Right lobe of liver (tissue), 6 donors: ENCODE measurements at regions not wholly inside any gene's neighbourhood (a gene's known extent, or its start where the extent isn't known, plus 50 kb on each side); places are given as distances from the start of the nearest gene placed in this dataset.

ENCODE experiments used
- ATAC-seq, 4 donors: fragments of 200-7000 bp; cut with Tn5 transposase; one replicate each; pipeline ENCODE4 v1.9.1; 2020; ENCODE audit warnings: mild to moderate bottlenecking in 4 of 4, moderate library complexity in 4 of 4
- DNase-seq, 3 donors: peaks; one replicate each; pipeline ENCODE4 v3.0.0-alpha.2; 2020
- H3K27ac ChIP-seq, 3 donors: fragments of 200-600 bp; one replicate each; pipeline ENCODE4 v1.8.0; 2022
- H3K27me3 ChIP-seq, 2 donors: fragments of 200-600 bp; one replicate each; pipeline ENCODE4 v1.8.0; 2022
- H3K36me3 ChIP-seq, 4 donors: fragments of 200-600 bp; sonication (generic) in 1 of 4; one replicate each; pipeline versions ENCODE4 v1.5.1 to v1.8.0; 2017 to 2022; ENCODE audit warnings: control low read depth in 1 of 4
- H3K4me1 ChIP-seq, 4 donors: fragments of 200-600 bp; sonication (generic) in 1 of 4; one replicate each; pipeline versions ENCODE4 v1.5.1 to v1.8.0; 2017 to 2022; ENCODE audit warnings: control low read depth in 1 of 4
- H3K4me3 ChIP-seq, 3 donors: fragments of 200-600 bp; one replicate each; pipeline ENCODE4 v1.8.0; 2022
- H3K9me3 ChIP-seq, 4 donors: fragments of 200-600 bp; sonication (generic) in 1 of 4; one replicate each; pipeline versions ENCODE4 v1.5.1 to v1.8.0; 2017 to 2022; ENCODE audit warnings: control low read depth in 1 of 4
- CTCF ChIP-seq, 4 donors: fragments of 200-600 bp in 3 of 4; fragments of 450-650 bp in 1 of 4; IDR thresholded peaks; one replicate each; pipeline versions ENCODE4 v1.5.1 to v1.8.0; 2016 to 2022; ENCODE audit warnings: antibody characterized with exemption in 4 of 4, mild to moderate bottlenecking in 2 of 4
- POLR2A ChIP-seq: fragments of 450-650 bp; IDR thresholded peaks from one replicate; pipeline ENCODE4 v1.6.1; 2017; ENCODE audit warnings: antibody characterized with exemption, mild to moderate bottlenecking
- WGBS: methylation state at CpG from one replicate; pipeline ENCODE4 v1.1.6; 2018; ENCODE audit warnings: low coverage, low lambda C conversion rate; ENCODE audit not compliant: insufficient coverage; ENCODE audit errors: missing lambda C conversion rate; 5-methylcytosine and 5-hydroxymethylcytosine counted together
- intact Hi-C, 2 donors: fragments of 100-400 bp; cut with DNase I; formaldehyde crosslinking; loops; one replicate each; pipeline versions ENCODE4 v1.11.2 to v1.14.1; 2022
- donor health status: DM: no; HTN: yes; CAD: no.
- donor health status: DM: no; HTN: no; CAD: no.
- donor health status: DM: no; HTN: no; CAD: no.
- donor health status: DM: no; HTN: yes; CAD: no.
- donor health status: DM: no; HTN: yes; CAD: no.

GRCh38 chr6:85323435-85324040 is 126.3 kb upstream of the NT5E start:
- H3K9me3 ChIP-seq, result no peaks in the 10 kb centered on the region
- DNase-seq (peak in 2 of 3 donors; percentile 60 to 71), ATAC-seq (peak; percentile 70 to 88 (median 78))
- H3K4me1 ChIP-seq, result no peaks in the 10 kb centered on the region
- no peak overlapping the region for H3K27ac ChIP-seq
- H3K4me3 ChIP-seq, result no peak overlapping the region
- WGBS, result 24% methylated on average over 9 of the region's 9 CpGs
- no peaks in the 10 kb centered on the region for H3K27me3 ChIP-seq
- H3K36me3 ChIP-seq, result no peaks in the 10 kb centered on the region
- TF ChIP-seq POLR2A (no peak), CTCF (IDR thresholded peaks at IDR 0.05) (peak; percentile 68 to 87 (median 78))
- intact Hi-C loops, result no loop called here

GRCh38 chr6:85322446-85323105 is 127.3 kb upstream of the NT5E start:
- DNase-seq (no peak), ATAC-seq (no peak)
- TF ChIP-seq CTCF (IDR thresholded peaks at IDR 0.05) (no peak), POLR2A (no peak)
- H3K4me1 ChIP-seq, result no peaks in the 10 kb centered on the region
- H3K9me3 ChIP-seq, result no peaks in the 10 kb centered on the region
- no peak overlapping the region for H3K27ac ChIP-seq
- 20% methylated on average over 2 of the region's 2 CpGs for WGBS
- no peaks in the 10 kb centered on the region for H3K36me3 ChIP-seq
- H3K27me3 ChIP-seq, result no peaks in the 10 kb centered on the region
- intact Hi-C loops, result no loop called here
- H3K4me3 ChIP-seq, result no peak overlapping the region

GRCh38 chr6:85321906-85322305 is 128.0 kb upstream of the NT5E start:
- H3K4me3 ChIP-seq, result no peak overlapping the region
- intact Hi-C loops, result no loop called here
- 88% methylated on average over 2 of the region's 2 CpGs for WGBS
- DNase-seq, result no peak
- no peaks in the 10 kb centered on the region for H3K27me3 ChIP-seq
- H3K4me1 ChIP-seq, result no peaks in the 10 kb centered on the region
- H3K36me3 ChIP-seq, result no peaks in the 10 kb centered on the region
- no peak for ATAC-seq
- no peak overlapping the region for H3K27ac ChIP-seq
- no peaks in the 10 kb centered on the region for H3K9me3 ChIP-seq
- TF ChIP-seq POLR2A (no peak), CTCF (IDR thresholded peaks at IDR 0.05) (no peak)

GRCh38 chr6:85314586-85314985 is 135.3 kb upstream of the NT5E start:
- Histone ChIP-seq H3K4me1 (no peaks in the 10 kb centered on the region), H3K4me3 (no peak overlapping the region), H3K27ac (no peak overlapping the region), H3K27me3 (no peaks in the 10 kb centered on the region), H3K9me3 (no peaks in the 10 kb centered on the region), H3K36me3 (no peaks in the 10 kb centered on the region)
- ATAC-seq, result no peak
- 30% methylated on average over 2 of the region's 7 CpGs for WGBS
- DNase-seq, result no peak
- intact Hi-C loops, result no loop called here
- TF ChIP-seq POLR2A, result no peak
- TF ChIP-seq CTCF (IDR thresholded peaks at IDR 0.05), result no peak
